ENCODE measurements at regions not wholly inside any gene's neighbourhood (a gene's known extent, or its start where the extent isn't known, plus 50 kb on each side); places are given as distances from the start of the nearest gene placed in this dataset.

- Mint-ChIP-seq H3K9me3 (ENCODE audit: low read depth) (no peaks in the 10 kb centered on the region), H3K27ac (no peak overlapping the region), H3K27me3 (peaks cover 5% of the 10 kb centered on the region), H3K4me3 (ENCODE audit: low read depth) (no peak overlapping the region), H3K4me1 (ENCODE audit: low read depth) (no peaks in the 10 kb centered on the region), H3K36me3 (ENCODE audit: insufficient read depth) (no peaks in the 10 kb centered on the region)
- no peak for TF ChIP-seq CTCF (IDR thresholded peaks at IDR 0.05; ENCODE audit: unreplicated experiment)
- no peak for DNase-seq (ENCODE audit: low spot score, unreplicated experiment)
Measured at GRCh38 chr12:131372706-131373195, 338.1 kb upstream of the SFSWAP start.

GRCh38 chr12:131375261-131375971 lies 335.5 kb upstream of the SFSWAP start:
- no peaks in the 10 kb centered on the region for H3K9me3 Mint-ChIP-seq (ENCODE audit: low read depth)
- no peak overlapping the region for H3K4me3 Mint-ChIP-seq (ENCODE audit: low read depth)
- H3K4me1 Mint-ChIP-seq (ENCODE audit: low read depth): no peaks in the 10 kb centered on the region
- no peak overlapping the region for H3K27ac Mint-ChIP-seq
- no peaks in the 10 kb centered on the region for H3K36me3 Mint-ChIP-seq (ENCODE audit: insufficient read depth)
- no peak for TF ChIP-seq CTCF (IDR thresholded peaks at IDR 0.05; ENCODE audit: unreplicated experiment)
- H3K27me3 Mint-ChIP-seq: peaks cover 13% of the 10 kb centered on the region
- no peak for DNase-seq (ENCODE audit: low spot score, unreplicated experiment)

- H3K9me3 Mint-ChIP-seq (ENCODE audit: low read depth): no peaks in the 10 kb centered on the region
- no peaks in the 10 kb centered on the region for H3K36me3 Mint-ChIP-seq (ENCODE audit: insufficient read depth)
- H3K4me1 Mint-ChIP-seq (ENCODE audit: low read depth): no peaks in the 10 kb centered on the region
- no peak overlapping the region for H3K4me3 Mint-ChIP-seq (ENCODE audit: low read depth)
- H3K27ac Mint-ChIP-seq: no peak overlapping the region
- TF ChIP-seq CTCF (IDR thresholded peaks at IDR 0.05; ENCODE audit: unreplicated experiment): no peak
- DNase-seq (ENCODE audit: low spot score, unreplicated experiment): no peak
- peaks cover 13% of the 10 kb centered on the region for H3K27me3 Mint-ChIP-seq
Measured at GRCh38 chr12:131375972-131376345, 334.9 kb upstream of the SFSWAP start.

- H3K27me3 Mint-ChIP-seq: peaks cover 11% of the 10 kb centered on the region
- no peaks in the 10 kb centered on the region for H3K4me1 Mint-ChIP-seq (ENCODE audit: low read depth)
- no peak overlapping the region for H3K27ac Mint-ChIP-seq
- H3K9me3 Mint-ChIP-seq (ENCODE audit: low read depth): no peaks in the 10 kb centered on the region
- no peak for TF ChIP-seq CTCF (IDR thresholded peaks at IDR 0.05; ENCODE audit: unreplicated experiment)
- H3K4me3 Mint-ChIP-seq (ENCODE audit: low read depth): no peak overlapping the region
- no peak for DNase-seq (ENCODE audit: low spot score, unreplicated experiment)
- no peaks in the 10 kb centered on the region for H3K36me3 Mint-ChIP-seq (ENCODE audit: insufficient read depth)
Measured at GRCh38 chr12:131378176-131378842, 332.6 kb upstream of the SFSWAP start.

- H3K4me3 Mint-ChIP-seq (ENCODE audit: low read depth): no peak overlapping the region
- H3K27me3 Mint-ChIP-seq: peaks cover 14% of the 10 kb centered on the region
- no peak for TF ChIP-seq CTCF (IDR thresholded peaks at IDR 0.05; ENCODE audit: unreplicated experiment)
- no peaks in the 10 kb centered on the region for H3K9me3 Mint-ChIP-seq (ENCODE audit: low read depth)
- no peak overlapping the region for H3K27ac Mint-ChIP-seq
- no peaks in the 10 kb centered on the region for H3K4me1 Mint-ChIP-seq (ENCODE audit: low read depth)
- no peak for DNase-seq (ENCODE audit: low spot score, unreplicated experiment)
- H3K36me3 Mint-ChIP-seq (ENCODE audit: insufficient read depth): no peaks in the 10 kb centered on the region
Measured at GRCh38 chr12:131378861-131379665, 331.8 kb upstream of the SFSWAP start.
